SK-N-SH treated with all-trans-retinoic acid at 6 μM for 48 hours (cell line): ENCODE measurements at regions not wholly inside any gene's neighbourhood (a gene's known extent, or its start where the extent isn't known, plus 50 kb on each side); places are given as distances from the start of the nearest gene placed in this dataset.

Experiments
- ATAC-seq: fragments of 200-7000 bp; cut with Tn5 transposase; 3 replicates; pipeline ENCODE4 v1.9.1; 2020; ENCODE audit warnings: mild to moderate bottlenecking, moderate library complexity
- ARNTL ChIP-seq: fragments of 450-650 bp; formaldehyde crosslinking; IDR thresholded peaks from 2 replicates; pipeline ENCODE4 v1.5.0; 2020; ENCODE audit warnings: low read depth, mild to moderate bottlenecking, moderate library complexity, borderline replicate concordance
- BACH2 ChIP-seq: fragments of 250-450 bp; sonication (Bioruptor Pico); IDR thresholded peaks from 2 replicates; pipeline ENCODE4 v1.9.0; 2021; ENCODE audit warnings: mild to moderate bottlenecking, borderline replicate concordance
- CREB5 ChIP-seq: fragments of 250-450 bp; sonication (Bioruptor Pico); IDR thresholded peaks from 2 replicates; pipeline ENCODE4 v1.5.1; 2020; ENCODE audit warnings: low read depth, mild to moderate bottlenecking, moderate library complexity
- CSDC2 ChIP-seq: fragments of 250-450 bp; sonication (Bioruptor Pico); IDR thresholded peaks from 2 replicates; pipeline ENCODE4 v1.5.0; 2020; ENCODE audit warnings: mild to moderate bottlenecking, moderate library complexity
- CSRNP3 ChIP-seq: fragments of 250-450 bp; sonication (Bioruptor Pico); IDR thresholded peaks from 2 replicates; pipeline ENCODE4 v1.5.1; 2021; ENCODE audit warnings: mild to moderate bottlenecking, moderate library complexity
- ESRRG ChIP-seq: fragments of 250-450 bp; sonication (Bioruptor Pico); IDR thresholded peaks from 2 replicates; pipeline ENCODE4 v1.6.1; 2021; ENCODE audit warnings: mild to moderate bottlenecking
- GLIS3 ChIP-seq: fragments of 250-450 bp; sonication (Bioruptor Pico); IDR thresholded peaks from 2 replicates; pipeline ENCODE4 v1.5.0; 2020; ENCODE audit warnings: mild to moderate bottlenecking, moderate library complexity
- ISL1 ChIP-seq: fragments of 250-450 bp; sonication (Bioruptor Pico); IDR thresholded peaks from 2 replicates; pipeline ENCODE4 v2.1.2; 2022; ENCODE audit warnings: mild to moderate bottlenecking, moderate library complexity
- OSR1 ChIP-seq: fragments of 250-450 bp; sonication (Bioruptor Pico); IDR thresholded peaks from 2 replicates; pipeline ENCODE4 v1.8.0; 2022; ENCODE audit warnings: moderate library complexity, mild to moderate bottlenecking, inconsistent platforms
- PATZ1 ChIP-seq: fragments of 250-450 bp; sonication (Bioruptor Pico); IDR thresholded peaks from 2 replicates; pipeline ENCODE4 v1.8.0; 2020; ENCODE audit warnings: mild to moderate bottlenecking, moderate library complexity, borderline replicate concordance
- POU6F1 ChIP-seq: fragments of 250-450 bp; sonication (Bioruptor Pico); IDR thresholded peaks from 2 replicates; pipeline ENCODE4 v1.8.0; 2021; ENCODE audit warnings: low read depth, mild to moderate bottlenecking, moderate library complexity, borderline replicate concordance
- PPARA ChIP-seq: fragments of 250-450 bp; sonication (Bioruptor Pico); IDR thresholded peaks from 2 replicates; pipeline ENCODE4 v1.5.0; 2020; ENCODE audit warnings: mild to moderate bottlenecking, borderline replicate concordance
- SNAI2 ChIP-seq: fragments of 250-450 bp; sonication (Bioruptor Pico); IDR thresholded peaks from 2 replicates; pipeline ENCODE4 v1.5.0; 2020; ENCODE audit warnings: mild to moderate bottlenecking, moderate library complexity
- TCF4 ChIP-seq: fragments of 250-450 bp; sonication (Bioruptor Pico); IDR thresholded peaks from 2 replicates; pipeline ENCODE4 v1.8.0; 2021; ENCODE audit warnings: mild to moderate bottlenecking, moderate library complexity, borderline replicate concordance
- TOX ChIP-seq: fragments of 250-450 bp; sonication (Bioruptor Pico); IDR thresholded peaks from 2 replicates; pipeline ENCODE4 v1.8.0; 2021; ENCODE audit warnings: mild to moderate bottlenecking, moderate library complexity, borderline replicate concordance
- TSHZ2 ChIP-seq: fragments of 250-450 bp; sonication (Bioruptor Pico); IDR thresholded peaks from 2 replicates; pipeline ENCODE4 v1.5.0; 2020; ENCODE audit warnings: mild to moderate bottlenecking, moderate library complexity
- ZC3H10 ChIP-seq: fragments of 250-450 bp; sonication (Bioruptor Pico); IDR thresholded peaks from 2 replicates; pipeline ENCODE4 v1.5.1; 2021; ENCODE audit warnings: mild to moderate bottlenecking, moderate library complexity
- ZFP3 ChIP-seq: fragments of 250-450 bp; sonication (Bioruptor Pico); IDR thresholded peaks from 2 replicates; pipeline ENCODE4 v1.5.0; 2020; ENCODE audit warnings: mild to moderate bottlenecking, moderate library complexity
- ZFP30 ChIP-seq: fragments of 450-650 bp; formaldehyde crosslinking; IDR thresholded peaks from 2 replicates; pipeline ENCODE4 v1.5.0; 2022; ENCODE audit warnings: mild to moderate bottlenecking, moderate library complexity
- ZNF565 ChIP-seq: fragments of 450-650 bp; formaldehyde crosslinking; conservative IDR thresholded peaks from 2 replicates; pipeline ENCODE4 v1.5.0; 2020; ENCODE audit warnings: low read depth, mild to moderate bottlenecking, moderate library complexity
- ZNF8 ChIP-seq: fragments of 450-650 bp; formaldehyde crosslinking; IDR thresholded peaks from 2 replicates; pipeline ENCODE4 v1.5.0; 2020; ENCODE audit warnings: mild to moderate bottlenecking, moderate library complexity

- no peak for TF ChIP-seq ZC3H10
- TF ChIP-seq BACH2, result no peak
- TF ChIP-seq ZNF8 (CRISPR knock-in tag), result no peak
- no peak for TF ChIP-seq PPARA (CRISPR knock-in tag)
- no peak for TF ChIP-seq ARNTL (CRISPR knock-in tag)
- no peak for TF ChIP-seq CSRNP3 (CRISPR knock-in tag)
- TF ChIP-seq TOX (CRISPR knock-in tag), result no peak
- TF ChIP-seq ISL1 (CRISPR knock-in tag), result no peak
- no peak for TF ChIP-seq OSR1 (CRISPR knock-in tag)
- TF ChIP-seq ZNF565 (CRISPR knock-in tag), result no peak
- no peak for TF ChIP-seq CREB5 (CRISPR knock-in tag)
- no peak for TF ChIP-seq POU6F1
- TF ChIP-seq TCF4 (CRISPR knock-in tag), result no peak
- TF ChIP-seq ESRRG (CRISPR knock-in tag), result no peak
- no peak for TF ChIP-seq ZFP3
- no peak for TF ChIP-seq TSHZ2 (CRISPR knock-in tag)
- TF ChIP-seq SNAI2 (CRISPR knock-in tag), result no peak
- no peak for TF ChIP-seq CSDC2 (CRISPR knock-in tag)
- TF ChIP-seq ZFP30, result no peak
- no peak for TF ChIP-seq PATZ1 (CRISPR knock-in tag)
- TF ChIP-seq, all 23 proteins: peak for 0
- ATAC-seq, result no peak
Observed at GRCh38 chr3:145266368-145266767, 894.6 kb downstream of the PLOD2 start.

GRCh38 chr3:145269106-145269505, 891.9 kb downstream of the PLOD2 start:
- ATAC-seq, result no peak

More at GRCh38 chr3:145269106-145269505, 891.9 kb downstream of the PLOD2 start:
- no peak for TF ChIP-seq ZNF8 (CRISPR knock-in tag)
- TF ChIP-seq ESRRG (CRISPR knock-in tag), result no peak
- no peak for TF ChIP-seq OSR1 (CRISPR knock-in tag)
- TF ChIP-seq CREB5 (CRISPR knock-in tag), result no peak
- no peak for TF ChIP-seq SNAI2 (CRISPR knock-in tag)
- no peak for TF ChIP-seq ARNTL (CRISPR knock-in tag)
- TF ChIP-seq BACH2, result no peak
- TF ChIP-seq TCF4 (CRISPR knock-in tag), result no peak
- TF ChIP-seq GLIS3, result no peak
- no peak for TF ChIP-seq ISL1 (CRISPR knock-in tag)
- no peak for TF ChIP-seq TOX (CRISPR knock-in tag)
- TF ChIP-seq TSHZ2 (CRISPR knock-in tag), result no peak
- TF ChIP-seq, all 23 proteins: peak for 0
